NCI-H526 treated with DMSO at 0.1 percent for 48 hours (cell line): ENCODE measurements at regions not wholly inside any gene's neighbourhood (a gene's known extent, or its start where the extent isn't known, plus 50 kb on each side); places are given as distances from the start of the nearest gene placed in this dataset.

Experiments
- DNase-seq: peaks from one replicate; lab custom pipeline; 2025; lab: John Stamatoyannopoulos, UW

GRCh38 chr3:158970006-158970405 lies 168.2 kb downstream of the MFSD1 start:
- DNase-seq, result no peak

GRCh38 chr3:158974904-158975303 lies 173.1 kb downstream of the MFSD1 start:
- DNase-seq, result no peak

- DNase-seq, result no peak
These were observed 175.1 kb downstream of the MFSD1 start for GRCh38 chr3:158976966-158977365.

GRCh38 chr3:158977497-158977896 lies 175.6 kb downstream of the MFSD1 start:
- no peak for DNase-seq

- no peak for DNase-seq
These were observed 181.6 kb downstream of the MFSD1 start for GRCh38 chr3:158983216-158984099.

GRCh38 chr3:158991146-158991705 lies 189.4 kb downstream of the MFSD1 start:
- DNase-seq, result peak; percentile 67

- DNase-seq, result no peak
These were observed 190.6 kb downstream of the MFSD1 start for GRCh38 chr3:158992463-158992862.

GRCh38 chr3:158994386-158994785 lies 192.5 kb downstream of the MFSD1 start:
- no peak for DNase-seq

GRCh38 chr3:159001711-159002110 lies 199.9 kb downstream of the MFSD1 start:
- no peak for DNase-seq

GRCh38 chr3:159005137-159005536 lies 203.3 kb downstream of the MFSD1 start:
- DNase-seq, result no peak

GRCh38 chr3:159007331-159007730 lies 205.5 kb downstream of the MFSD1 start:
- DNase-seq, result no peak

GRCh38 chr3:159008401-159008800 lies 206.5 kb downstream of the MFSD1 start:
- DNase-seq, result no peak

- DNase-seq, result no peak
These were observed 216.5 kb downstream of the MFSD1 start for GRCh38 chr3:159018341-159018740.

- DNase-seq, result no peak
These were observed 223.9 kb downstream of the MFSD1 start for GRCh38 chr3:159025733-159026132.

GRCh38 chr3:159026510-159026909 lies 224.7 kb downstream of the MFSD1 start:
- no peak for DNase-seq

GRCh38 chr3:159028706-159029105 lies 226.9 kb downstream of the MFSD1 start:
- DNase-seq, result no peak

- DNase-seq, result no peak
These were observed 227.6 kb downstream of the MFSD1 start for GRCh38 chr3:159029306-159030026.

- no peak for DNase-seq
These were observed 228.3 kb downstream of the MFSD1 start for GRCh38 chr3:159030138-159030670.

GRCh38 chr3:159030886-159031679 lies 229.2 kb downstream of the MFSD1 start:
- no peak for DNase-seq

- DNase-seq, result no peak
These were observed 230.5 kb downstream of the MFSD1 start for GRCh38 chr3:159032311-159032710.

- DNase-seq, result no peak
These were observed 236.6 kb downstream of the MFSD1 start for GRCh38 chr3:159038405-159038804.

- no peak for DNase-seq
These were observed 237.4 kb downstream of the MFSD1 start for GRCh38 chr3:159039286-159039685.
